HL-60 (cell line): ENCODE measurements at regions not wholly inside any gene's neighbourhood (a gene's known extent, or its start where the extent isn't known, plus 50 kb on each side); places are given as distances from the start of the nearest gene placed in this dataset.

ENCODE experiments used
- DNase-seq, 2 experiments: peaks; one replicate each; pipeline ENCODE4 v3.0.0-alpha.2; 2010 to 2020; ENCODE audit warnings: low read depth in 1 of 2, low spot score in 1 of 2
- H3K27ac ChIP-seq: fragments of 250-450 bp; sonication (Bioruptor Pico); replicated peaks from 2 replicates; pipeline ENCODE4 v1.5.1; 2020; ENCODE audit warnings: mild to moderate bottlenecking, moderate library complexity
- H3K27me3 ChIP-seq: fragments of 250-450 bp; sonication (Bioruptor Pico); 2 replicates; pipeline ENCODE4 v1.5.1; 2021; ENCODE audit warnings: mild to moderate bottlenecking, moderate library complexity; ENCODE audit not compliant: insufficient read depth, poor library complexity, severe bottlenecking
- H3K4me3 ChIP-seq: replicated peaks from 2 replicates; pipeline ENCODE4 v1.5.1; 2011; ENCODE audit warnings: mild to moderate bottlenecking, control low read depth, low read length; ENCODE audit not compliant: insufficient read depth
- CTCF ChIP-seq: IDR thresholded peaks from one replicate; pipeline ENCODE4 v1.5.1; 2011; ENCODE audit warnings: low read length, control low read depth, inconsistent platforms; ENCODE audit not compliant: insufficient read depth
- GABPA ChIP-seq: IDR thresholded peaks from 2 replicates; pipeline ENCODE4 v1.6.1; 2012; ENCODE audit warnings: low read depth
- POLR2AphosphoS5 ChIP-seq: IDR thresholded peaks from 2 replicates; pipeline ENCODE4 v1.6.1; 2012; ENCODE audit warnings: low read depth
- REST ChIP-seq: IDR thresholded peaks from 2 replicates; pipeline ENCODE4 v1.6.1; 2012; ENCODE audit warnings: low read depth; ENCODE audit not compliant: insufficient replicate concordance
- SPI1 ChIP-seq: IDR thresholded peaks from 2 replicates; pipeline ENCODE4 v1.6.1; 2012; ENCODE audit warnings: low read depth, mild to moderate bottlenecking, borderline replicate concordance

GRCh38 chr16:20181416-20181815 lies 107.7 kb upstream of the GPR139 start:
- TF ChIP-seq POLR2AphosphoS5 (no peak), SPI1 (no peak), CTCF (no peak), GABPA (no peak), REST (no peak)
- no peaks in the 10 kb centered on the region for H3K27me3 ChIP-seq
- no peak overlapping the region for H3K27ac ChIP-seq
- no peak overlapping the region for H3K4me3 ChIP-seq
- no peak for DNase-seq

GRCh38 chr16:20178297-20178696 lies 104.6 kb upstream of the GPR139 start:
- DNase-seq = no peak
- TF ChIP-seq POLR2AphosphoS5 (no peak), REST (no peak), SPI1 (no peak), CTCF (no peak), GABPA (no peak)
- Histone ChIP-seq H3K27me3 (no peaks in the 10 kb centered on the region), H3K4me3 (no peak overlapping the region), H3K27ac (no peak overlapping the region)

- Histone ChIP-seq H3K27me3 (peaks cover 3% of the 10 kb centered on the region), H3K27ac (no peak overlapping the region)
- TF ChIP-seq SPI1 = no peak
- TF ChIP-seq GABPA = no peak
- TF ChIP-seq REST = no peak
These were observed 101.7 kb upstream of the GPR139 start for GRCh38 chr16:20175358-20175757.

GRCh38 chr16:20167323-20167722 lies 93.6 kb upstream of the GPR139 start:
- Histone ChIP-seq H3K27me3 (peaks cover 5% of the 10 kb centered on the region), H3K27ac (no peak overlapping the region), H3K4me3 (no peak overlapping the region)
- TF ChIP-seq POLR2AphosphoS5 (no peak), REST (no peak), SPI1 (no peak), GABPA (no peak), CTCF (no peak)
- DNase-seq = no peak

More at GRCh38 chr16:20175358-20175757, 101.7 kb upstream of the GPR139 start:
- no peak overlapping the region for H3K4me3 ChIP-seq
- DNase-seq = no peak
